ENCODE measurements at regions not wholly inside any gene's neighbourhood (a gene's known extent, or its start where the extent isn't known, plus 50 kb on each side); places are given as distances from the start of the nearest gene placed in this dataset.
"Not testable (repeated sequence)": the region's sequence is repeated elsewhere in the genome, so short reads cannot be mapped to it uniquely, and the experiment has no call there.

GRCh38 chr5:56725711-56726411, 89.5 kb upstream of the MAP3K1 start (continued):
- TF ChIP-seq SIN3B (IDR thresholded peaks at IDR 0.05; ENCODE audit: low read depth) (no peak), POLR2A (conservative IDR thresholded peaks at IDR 0.05) (peak; percentile 42; the same call in 1 of the 2 replicates), NR2F6 (CRISPR knock-in tag; IDR thresholded peaks at IDR 0.05) (no peak), ZKSCAN3 (CRISPR knock-in tag; IDR thresholded peaks at IDR 0.05) (no peak), POLR2AphosphoS5 (IDR thresholded peaks at IDR 0.05; ENCODE audit: control insufficient read depth, insufficient read depth, low read depth, low read length) (peak; percentile 49; the same call in 1 of the 2 replicates), VEZF1 (CRISPR knock-in tag; IDR thresholded peaks at IDR 0.05) (no peak), DPF2 (IDR thresholded peaks at IDR 0.05) (no peak), SNIP1 (IDR thresholded peaks at IDR 0.05; ENCODE audit: low read depth) (no peak), MAZ (CRISPR knock-in tag; conservative IDR thresholded peaks at IDR 0.05 in 1 of 2, IDR thresholded peaks at IDR 0.05 in 1 of 2) (no peak)
- TF ChIP-seq, protein P1, sequence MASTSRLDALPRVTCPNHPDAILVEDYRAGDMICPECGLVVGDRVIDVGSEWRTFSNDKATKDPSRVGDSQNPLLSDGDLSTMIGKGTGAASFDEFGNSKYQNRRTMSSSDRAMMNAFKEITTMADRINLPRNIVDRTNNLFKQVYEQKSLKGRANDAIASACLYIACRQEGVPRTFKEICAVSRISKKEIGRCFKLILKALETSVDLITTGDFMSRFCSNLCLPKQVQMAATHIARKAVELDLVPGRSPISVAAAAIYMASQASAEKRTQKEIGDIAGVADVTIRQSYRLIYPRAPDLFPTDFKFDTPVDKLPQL (IDR thresholded peaks at IDR 0.05; ENCODE audit: extremely low read depth, insufficient read length): no peak

- H3K27me3 ChIP-seq (ENCODE audit: control insufficient read depth in 2 of 2, insufficient read depth in 2 of 2, low read length in 2 of 2); H4K20me1 ChIP-seq (replicated peaks; ENCODE audit: control insufficient read depth, insufficient read depth, low read length); H3K27ac ChIP-seq (ENCODE audit: extremely low read depth, low read depth, low read length); H3K4me3 ChIP-seq; ATAC-seq; H2AFZ ChIP-seq (ENCODE audit: low read depth, low read length); H3K9ac ChIP-seq (ENCODE audit: insufficient read depth in 1 of 2, low read depth in 2 of 2, low read length in 2 of 2); BruUV-seq (replicated peaks); H3K9me1 ChIP-seq (ENCODE audit: control insufficient read depth, insufficient read depth, low read length); in situ Hi-C loops (cut with MboI); FAIRE-seq; POLR2A ChIA-PET; H3K36me3 ChIP-seq (ENCODE audit: control insufficient read depth, insufficient read depth, low read length); H3K9me3 ChIP-seq (replicated peaks; ENCODE audit: control insufficient read depth, insufficient read depth, low read depth, low read length); CTCF ChIA-PET (ENCODE audit: low intra/inter-chr PET ratio); H3K79me2 ChIP-seq (ENCODE audit: control insufficient read depth, insufficient read depth, low read length); H3K4me2 ChIP-seq (ENCODE audit: insufficient read depth, low read length); intact Hi-C loops (cut with micrococcal nuclease); DNase-seq (ENCODE audit: extremely low read depth in 1 of 4, low spot score in 3 of 4); H3K4me1 ChIP-seq (replicated peaks in 1 of 2; ENCODE audit: control insufficient read depth in 2 of 2, insufficient read depth in 2 of 2, low read length in 2 of 2): not testable (repeated sequence)
- WGBS (ENCODE audit: insufficient coverage, low coverage, missing lambda C conversion rate): 55% methylated on average over 2 of the region's 4 CpGs
Observed at GRCh38 chr5:56724857-56725256, 90.5 kb upstream of the MAP3K1 start.

All from K562 (cell line).